GM12872 (cell line): ENCODE measurements at regions not wholly inside any gene's neighbourhood (a gene's known extent, or its start where the extent isn't known, plus 50 kb on each side); places are given as distances from the start of the nearest gene placed in this dataset.

Experiments
- TF ChIP-seq, protein P1 (sequence below): IDR thresholded peaks from 3 replicates; pipeline ENCODE4 v1.5.1; 2011; ENCODE audit warnings: low read depth, mild to moderate bottlenecking, low read length, moderate library complexity; ENCODE audit not compliant: insufficient read depth

- TF ChIP-seq, protein P1, sequence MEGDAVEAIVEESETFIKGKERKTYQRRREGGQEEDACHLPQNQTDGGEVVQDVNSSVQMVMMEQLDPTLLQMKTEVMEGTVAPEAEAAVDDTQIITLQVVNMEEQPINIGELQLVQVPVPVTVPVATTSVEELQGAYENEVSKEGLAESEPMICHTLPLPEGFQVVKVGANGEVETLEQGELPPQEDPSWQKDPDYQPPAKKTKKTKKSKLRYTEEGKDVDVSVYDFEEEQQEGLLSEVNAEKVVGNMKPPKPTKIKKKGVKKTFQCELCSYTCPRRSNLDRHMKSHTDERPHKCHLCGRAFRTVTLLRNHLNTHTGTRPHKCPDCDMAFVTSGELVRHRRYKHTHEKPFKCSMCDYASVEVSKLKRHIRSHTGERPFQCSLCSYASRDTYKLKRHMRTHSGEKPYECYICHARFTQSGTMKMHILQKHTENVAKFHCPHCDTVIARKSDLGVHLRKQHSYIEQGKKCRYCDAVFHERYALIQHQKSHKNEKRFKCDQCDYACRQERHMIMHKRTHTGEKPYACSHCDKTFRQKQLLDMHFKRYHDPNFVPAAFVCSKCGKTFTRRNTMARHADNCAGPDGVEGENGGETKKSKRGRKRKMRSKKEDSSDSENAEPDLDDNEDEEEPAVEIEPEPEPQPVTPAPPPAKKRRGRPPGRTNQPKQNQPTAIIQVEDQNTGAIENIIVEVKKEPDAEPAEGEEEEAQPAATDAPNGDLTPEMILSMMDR: no peak
Measured at GRCh38 chr1:218916720-218917119, 257.0 kb upstream of the LYPLAL1 start.

GRCh38 chr1:218917656-218918055, 256.0 kb upstream of the LYPLAL1 start:
- TF ChIP-seq, protein P1: no peak

GRCh38 chr1:218925777-218926176, 247.9 kb upstream of the LYPLAL1 start:
- TF ChIP-seq, protein P1: no peak

DNA sequence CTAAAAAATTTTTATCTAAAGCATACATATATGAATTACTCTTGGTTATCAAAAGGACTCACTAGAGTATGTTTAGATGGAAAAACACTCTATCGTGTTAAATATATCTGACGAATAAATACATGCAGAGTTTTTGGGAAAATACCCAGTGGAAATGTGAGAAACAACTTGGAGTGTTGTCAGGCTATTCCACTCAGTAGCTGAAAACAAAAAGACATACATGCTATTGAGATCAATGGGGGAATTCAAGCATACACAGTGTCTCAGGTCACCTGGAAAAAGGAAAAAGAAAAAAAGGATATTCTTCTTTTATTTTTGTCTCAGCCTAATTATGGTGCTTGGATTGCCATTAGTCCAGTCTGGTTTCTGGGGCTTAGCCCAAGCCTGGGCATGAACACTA, 247.0 kb upstream of the LYPLAL1 start:
- TF ChIP-seq, protein P1: no peak

- TF ChIP-seq, protein P1: no peak
Measured at GRCh38 chr1:218930000-218930399, 243.7 kb upstream of the LYPLAL1 start.

- TF ChIP-seq, protein P1: no peak
Measured at GRCh38 chr1:218930472-218931241, 243.0 kb upstream of the LYPLAL1 start.

DNA sequence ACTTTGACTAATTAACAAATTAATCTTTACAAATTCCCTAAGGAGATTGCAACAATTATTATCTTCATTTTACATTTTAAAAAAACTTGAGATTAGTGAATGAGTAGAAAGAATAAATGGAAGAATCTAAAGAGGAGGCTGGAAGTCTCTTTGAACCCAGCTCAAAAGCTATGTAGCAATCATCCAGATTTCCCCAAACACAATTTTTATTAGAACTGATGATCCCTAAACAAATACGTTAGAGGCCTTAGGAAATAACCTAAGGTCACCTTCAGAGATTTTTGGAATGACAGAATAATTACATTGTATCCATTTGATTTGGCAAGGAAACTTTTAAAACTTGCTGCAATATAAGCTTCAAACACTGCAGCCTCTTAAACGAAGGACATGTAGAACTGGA, 242.4 kb upstream of the LYPLAL1 start:
- TF ChIP-seq, protein P1: no peak
